ENCODE measurements at regions not wholly inside any gene's neighbourhood (a gene's known extent, or its start where the extent isn't known, plus 50 kb on each side); places are given as distances from the start of the nearest gene placed in this dataset.
A peak's percentile ranks its signal among the peaks of the same experiment; 100 is the strongest.

DNA sequence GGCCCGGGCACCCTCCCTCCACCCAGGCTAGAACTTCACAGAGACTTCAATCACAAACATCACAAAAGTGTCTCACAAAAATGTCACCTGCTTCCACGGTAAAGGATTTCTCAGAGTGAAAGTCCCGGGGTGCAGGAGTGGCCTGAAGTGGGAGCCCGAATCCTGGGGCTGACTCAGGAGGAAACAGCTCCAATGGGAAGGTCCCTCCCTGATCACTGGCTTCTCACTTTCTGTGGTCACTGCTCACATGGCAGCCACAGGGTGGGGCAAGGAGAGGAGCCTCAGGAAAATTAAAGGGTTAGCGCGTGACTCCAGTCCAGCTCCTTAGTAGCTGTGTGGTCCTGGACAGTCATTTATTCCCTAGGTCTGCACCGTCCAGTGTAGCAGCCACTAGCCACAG is 564.5 kb upstream of the B3GAT1 start:
- FAIRE-seq (no peak), DNase-seq (ENCODE audit: low read depth in 1 of 2, low spot score in 2 of 2) (peak in 1 of 2 experiments; percentile 33)
- H2BK20ac ChIP-seq (ENCODE audit: low read length), result no peak overlapping the region
- peaks cover 0 to 5% (median 0%) of the 10 kb centered on the region in 4 experiments; a peak in 3 of 7 replicates for H3K4me1 ChIP-seq (replicated peaks in 1 of 4; ENCODE audit: control insufficient read depth in 3 of 4, insufficient read depth in 4 of 4, low read length in 3 of 4)
- no peak for TF ChIP-seq SAP30 (IDR thresholded peaks at IDR 0.05; ENCODE audit: insufficient read depth, insufficient replicate concordance, low read length)
- no peak for TF ChIP-seq CHD2 (IDR thresholded peaks at IDR 0.05; ENCODE audit: low read length)
- no peak for TF ChIP-seq CBX5 (IDR thresholded peaks at IDR 0.05; ENCODE audit: low read depth, low read length)
- TF ChIP-seq TAF7 (optimal IDR thresholded peaks at IDR 0.05; ENCODE audit: borderline replicate concordance, low read depth, low read length), result no peak
- H3K14ac ChIP-seq (ENCODE audit: insufficient read length), result no peak overlapping the region
- H2AK5ac ChIP-seq (ENCODE audit: low read depth, low read length), result no peak overlapping the region
- H4K5ac ChIP-seq (ENCODE audit: insufficient read length, low read depth, low read length), result no peak overlapping the region
- no peak overlapping the region for H2BK15ac ChIP-seq (ENCODE audit: low read length)
- no peak overlapping the region for H3K4me3 ChIP-seq (ENCODE audit: extremely low read depth in 1 of 4, insufficient read depth in 2 of 4, low read depth in 3 of 4, low read length in 4 of 4)
- no peak overlapping the region for H3K23ac ChIP-seq (ENCODE audit: insufficient read length)
- no peak overlapping the region for H4K91ac ChIP-seq (replicated peaks; ENCODE audit: insufficient read length, low read length)
- H3K9me3 ChIP-seq (ENCODE audit: insufficient read depth in 2 of 2, low read depth in 1 of 2, low read length in 1 of 2), result no peaks in the 10 kb centered on the region
- no peak overlapping the region for H3K4me2 ChIP-seq (ENCODE audit: insufficient read depth in 1 of 2, low read depth in 2 of 2, low read length in 2 of 2)
- no peak overlapping the region for H2BK5ac ChIP-seq (ENCODE audit: low read depth, low read length)
- H4K8ac ChIP-seq (ENCODE audit: extremely low read depth, insufficient read depth, low read length), result no peak overlapping the region
- no peak overlapping the region for H3K27ac ChIP-seq (ENCODE audit: low read depth, low read length)
- WGBS, 2 experiments (ENCODE audit: extremely low coverage in 1 of 2, insufficient coverage in 1 of 2, insufficient read length in 1 of 2, insufficient replicate concordance in 2 of 2, low coverage in 1 of 2, low lambda C conversion rate in 2 of 2, missing lambda C conversion rate in 1 of 2), result 98% methylated on average over 7 of the region's 7 CpGs; no CpG with 5 or more reads in 1 of the 2 experiments
- no peaks in the 10 kb centered on the region for H3K36me3 ChIP-seq (ENCODE audit: control insufficient read depth in 2 of 4, insufficient read depth in 4 of 4, low read length in 3 of 4)
- ChIA-PET CTCF (ENCODE audit: partially characterized antibody) (interaction anchor here (1.0 to 2.2 kb wide), 4 partner anchors 11 to 108 kb away, joined by 3 to 9 read pairs (median 4); no protein-coding TSS in a partner anchor), POLR2A (ENCODE audit: partially characterized antibody) (no interaction called here)
- H3K4ac ChIP-seq (replicated peaks; ENCODE audit: insufficient read length, low read depth, low read length), result no peak overlapping the region
- H3K56ac ChIP-seq (replicated peaks; ENCODE audit: insufficient read length, low read depth, low read length), result no peak overlapping the region
- no peak overlapping the region for H2BK120ac ChIP-seq (replicated peaks; ENCODE audit: low read depth, low read length)
- no peak overlapping the region for H2BK12ac ChIP-seq (ENCODE audit: low read depth, low read length)
- H3K79me1 ChIP-seq (ENCODE audit: low read depth, low read length), result no peaks in the 10 kb centered on the region
- no peaks in the 10 kb centered on the region for H3K23me2 ChIP-seq (ENCODE audit: low read depth, low read length)
- no peak overlapping the region for H2AFZ ChIP-seq (ENCODE audit: low read length)
- no peaks in the 10 kb centered on the region for H3K79me2 ChIP-seq (ENCODE audit: control insufficient read depth in 1 of 2, insufficient read depth in 2 of 2, low read length in 2 of 2)
- no peaks in the 10 kb centered on the region for H4K20me1 ChIP-seq (replicated peaks in 1 of 2; ENCODE audit: control insufficient read depth in 1 of 2, insufficient read depth in 2 of 2, low read length in 2 of 2)
- H3K27me3 ChIP-seq (replicated peaks in 1 of 4; ENCODE audit: control insufficient read depth in 3 of 4, extremely low read depth in 1 of 4, insufficient read depth in 3 of 4, low read length in 3 of 4), result no peaks in the 10 kb centered on the region
- no peak overlapping the region for H3K9ac ChIP-seq (replicated peaks in 1 of 4; ENCODE audit: extremely low read depth in 1 of 4, low read depth in 3 of 4, low read length in 3 of 4)
- no peak overlapping the region for H3K18ac ChIP-seq (ENCODE audit: extremely low read depth, low read length)
